Neural cell (in vitro differentiated cells): ENCODE measurements at regions not wholly inside any gene's neighbourhood (a gene's known extent, or its start where the extent isn't known, plus 50 kb on each side); places are given as distances from the start of the nearest gene placed in this dataset.

Source experiments
- H2AFZ ChIP-seq: fragments of 200-600, 300-800 bp; sonication (generic), shearing (Covaris generic); 2 replicates; pipeline ENCODE4 v1.6.0; 2014; ENCODE audit warnings: low read depth, mild to moderate bottlenecking, antibody characterized with exemption, low read length, moderate library complexity
- H3F3A ChIP-seq: fragments of 200-600 bp; shearing (Covaris generic); 2 replicates; pipeline ENCODE4 v1.6.1; 2016; ENCODE audit warnings: mild to moderate bottlenecking, moderate library complexity, mixed read lengths, antibody characterized with exemption, low read length; ENCODE audit not compliant: insufficient read depth, poor library complexity, severe bottlenecking
- H3K27ac ChIP-seq: fragments of 200-600, 300-800 bp; sonication (generic), shearing (Covaris generic); 2 replicates; pipeline ENCODE4 v1.5.1; 2014; ENCODE audit warnings: mild to moderate bottlenecking, low read length, moderate library complexity
- H3K27me3 ChIP-seq: fragments of 300-800, 200-600 bp; sonication (generic), shearing (Covaris generic); 2 replicates; pipeline ENCODE4 v1.6.0; 2014; ENCODE audit warnings: mild to moderate bottlenecking, low read depth, low read length, moderate library complexity; ENCODE audit not compliant: insufficient read depth
- H3K36me3 ChIP-seq: fragments of 300-800, 200-600 bp; sonication (generic), shearing (Covaris generic); 2 replicates; pipeline ENCODE4 v1.5.1; 2014; ENCODE audit warnings: mild to moderate bottlenecking, antibody characterized with exemption, low read length, moderate library complexity; ENCODE audit not compliant: insufficient read depth
- H3K4me2 ChIP-seq: fragments of 300-800, 200-600 bp; sonication (generic), shearing (Covaris generic); 2 replicates; pipeline ENCODE4 v1.6.0; 2014; ENCODE audit warnings: mild to moderate bottlenecking, low read length
- H3K4me3 ChIP-seq: fragments of 300-800, 200-600 bp; sonication (generic), shearing (Covaris generic); 2 replicates; pipeline ENCODE4 v1.5.1; 2014; ENCODE audit warnings: mild to moderate bottlenecking, low read length, moderate library complexity
- H3K79me2 ChIP-seq: fragments of 200-600 bp; shearing (Covaris generic); replicated peaks from 2 replicates; pipeline ENCODE4 v1.6.0; 2014; ENCODE audit warnings: mild to moderate bottlenecking, low read length, moderate library complexity; ENCODE audit not compliant: insufficient read depth
- H3K9ac ChIP-seq: fragments of 300-800, 200-600 bp; sonication (generic), shearing (Covaris generic); 2 replicates; pipeline ENCODE4 v1.6.1; 2016; ENCODE audit warnings: mild to moderate bottlenecking, low read length, mixed read lengths
- H3K9me2 ChIP-seq: fragments of 200-600 bp; shearing (Covaris generic); 2 replicates; pipeline ENCODE4 v1.6.1; 2016; ENCODE audit warnings: mild to moderate bottlenecking, low read length, mixed read lengths; ENCODE audit not compliant: insufficient read depth
- H3K9me3 ChIP-seq: fragments of 200-600, 300-800 bp; sonication (generic), shearing (Covaris generic); 2 replicates; pipeline ENCODE4 v1.6.1; 2016; ENCODE audit warnings: mild to moderate bottlenecking, mixed run types, low read length, moderate library complexity, mixed read lengths
- H4K20me1 ChIP-seq: fragments of 200-600 bp; shearing (Covaris generic); 2 replicates; pipeline ENCODE4 v1.6.1; 2016; ENCODE audit warnings: mild to moderate bottlenecking, mixed run types; ENCODE audit not compliant: insufficient read depth
- EP300 ChIP-seq: fragments of 450-650 bp; conservative IDR thresholded peaks from 2 replicates; pipeline ENCODE4 v1.6.1; 2014; ENCODE audit warnings: antibody characterized with exemption, mild to moderate bottlenecking, moderate library complexity; ENCODE audit not compliant: poor library complexity, severe bottlenecking
- EZH2 ChIP-seq: fragments of 200-600, 300-800 bp; shearing (Covaris generic), sonication (generic); IDR thresholded peaks from 2 replicates; pipeline ENCODE4 v1.6.1; 2014; ENCODE audit warnings: antibody characterized with exemption, low read length, borderline replicate concordance, mild to moderate bottlenecking; ENCODE audit not compliant: insufficient read depth, poor library complexity, severe bottlenecking
- MXI1 ChIP-seq: fragments of 450-650 bp; conservative IDR thresholded peaks from 2 replicates; pipeline ENCODE4 v1.6.1; 2014; ENCODE audit warnings: antibody characterized with exemption, mild to moderate bottlenecking; ENCODE audit not compliant: poor library complexity, severe bottlenecking
- POLR2AphosphoS5 ChIP-seq: IDR thresholded peaks from 2 replicates; pipeline ENCODE4 v1.6.1; 2012
- RAD21 ChIP-seq: fragments of 450-650 bp; conservative IDR thresholded peaks from 2 replicates; pipeline ENCODE4 v1.6.1; 2014; ENCODE audit warnings: antibody characterized with exemption, mild to moderate bottlenecking, moderate library complexity
- SMC3 ChIP-seq: fragments of 450-650 bp; conservative IDR thresholded peaks from 2 replicates; pipeline ENCODE4 v1.6.1; 2014; ENCODE audit warnings: antibody characterized with exemption, mild to moderate bottlenecking, moderate library complexity; ENCODE audit not compliant: poor library complexity
- TAF1 ChIP-seq: IDR thresholded peaks from 2 replicates; pipeline ENCODE4 v1.6.1; 2012; ENCODE audit warnings: low read depth
- TF ChIP-seq, protein P1 (sequence below): IDR thresholded peaks from 2 replicates; pipeline ENCODE4 v1.6.1; 2012; ENCODE audit warnings: borderline replicate concordance
- TF ChIP-seq, protein P2 (sequence below): fragments of 450-650 bp; IDR thresholded peaks from 2 replicates; pipeline ENCODE4 v1.5.1; 2014; ENCODE audit warnings: antibody characterized with exemption, mild to moderate bottlenecking, moderate library complexity; ENCODE audit not compliant: poor library complexity, severe bottlenecking

DNA sequence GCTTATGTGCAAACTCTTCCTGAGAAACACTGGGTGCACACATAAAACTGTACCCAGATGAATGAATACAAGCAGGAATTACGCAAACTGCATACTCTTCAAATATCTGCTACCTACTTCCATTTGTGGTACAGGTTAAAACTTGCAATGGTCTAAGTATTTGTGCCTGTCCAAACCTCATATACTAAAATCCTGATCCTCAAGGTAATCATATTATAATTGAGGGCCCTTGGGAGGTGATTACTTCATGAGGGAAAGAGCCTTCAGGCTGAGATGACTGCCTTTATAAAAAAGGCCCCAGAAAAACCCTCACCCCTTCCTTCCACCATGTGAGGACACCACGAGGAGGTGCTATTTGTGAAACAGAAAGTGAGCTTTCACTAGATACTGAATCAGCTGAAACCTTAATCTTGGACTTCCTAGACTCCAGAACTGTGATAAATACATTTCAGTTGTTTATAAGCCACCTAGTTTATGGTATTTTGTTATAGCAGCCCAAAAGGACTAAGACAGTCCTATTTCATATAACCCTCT lies 1977.2 kb downstream of the PCDH7 start:
- no peaks in the 10 kb centered on the region for H3K79me2 ChIP-seq
- H3K36me3 ChIP-seq, result no peaks in the 10 kb centered on the region
- no peaks in the 10 kb centered on the region for H3K9me2 ChIP-seq
- no peak overlapping the region for H3K4me2 ChIP-seq
- no peaks in the 10 kb centered on the region for H3F3A ChIP-seq
- H4K20me1 ChIP-seq, result no peaks in the 10 kb centered on the region
- H3K4me3 ChIP-seq, result no peak overlapping the region
- TF ChIP-seq, protein P1, sequence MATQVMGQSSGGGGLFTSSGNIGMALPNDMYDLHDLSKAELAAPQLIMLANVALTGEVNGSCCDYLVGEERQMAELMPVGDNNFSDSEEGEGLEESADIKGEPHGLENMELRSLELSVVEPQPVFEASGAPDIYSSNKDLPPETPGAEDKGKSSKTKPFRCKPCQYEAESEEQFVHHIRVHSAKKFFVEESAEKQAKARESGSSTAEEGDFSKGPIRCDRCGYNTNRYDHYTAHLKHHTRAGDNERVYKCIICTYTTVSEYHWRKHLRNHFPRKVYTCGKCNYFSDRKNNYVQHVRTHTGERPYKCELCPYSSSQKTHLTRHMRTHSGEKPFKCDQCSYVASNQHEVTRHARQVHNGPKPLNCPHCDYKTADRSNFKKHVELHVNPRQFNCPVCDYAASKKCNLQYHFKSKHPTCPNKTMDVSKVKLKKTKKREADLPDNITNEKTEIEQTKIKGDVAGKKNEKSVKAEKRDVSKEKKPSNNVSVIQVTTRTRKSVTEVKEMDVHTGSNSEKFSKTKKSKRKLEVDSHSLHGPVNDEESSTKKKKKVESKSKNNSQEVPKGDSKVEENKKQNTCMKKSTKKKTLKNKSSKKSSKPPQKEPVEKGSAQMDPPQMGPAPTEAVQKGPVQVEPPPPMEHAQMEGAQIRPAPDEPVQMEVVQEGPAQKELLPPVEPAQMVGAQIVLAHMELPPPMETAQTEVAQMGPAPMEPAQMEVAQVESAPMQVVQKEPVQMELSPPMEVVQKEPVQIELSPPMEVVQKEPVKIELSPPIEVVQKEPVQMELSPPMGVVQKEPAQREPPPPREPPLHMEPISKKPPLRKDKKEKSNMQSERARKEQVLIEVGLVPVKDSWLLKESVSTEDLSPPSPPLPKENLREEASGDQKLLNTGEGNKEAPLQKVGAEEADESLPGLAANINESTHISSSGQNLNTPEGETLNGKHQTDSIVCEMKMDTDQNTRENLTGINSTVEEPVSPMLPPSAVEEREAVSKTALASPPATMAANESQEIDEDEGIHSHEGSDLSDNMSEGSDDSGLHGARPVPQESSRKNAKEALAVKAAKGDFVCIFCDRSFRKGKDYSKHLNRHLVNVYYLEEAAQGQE, result no peak
- TF ChIP-seq EZH2, result no peak
- TF ChIP-seq RAD21, result no peak
- TF ChIP-seq, protein P2, sequence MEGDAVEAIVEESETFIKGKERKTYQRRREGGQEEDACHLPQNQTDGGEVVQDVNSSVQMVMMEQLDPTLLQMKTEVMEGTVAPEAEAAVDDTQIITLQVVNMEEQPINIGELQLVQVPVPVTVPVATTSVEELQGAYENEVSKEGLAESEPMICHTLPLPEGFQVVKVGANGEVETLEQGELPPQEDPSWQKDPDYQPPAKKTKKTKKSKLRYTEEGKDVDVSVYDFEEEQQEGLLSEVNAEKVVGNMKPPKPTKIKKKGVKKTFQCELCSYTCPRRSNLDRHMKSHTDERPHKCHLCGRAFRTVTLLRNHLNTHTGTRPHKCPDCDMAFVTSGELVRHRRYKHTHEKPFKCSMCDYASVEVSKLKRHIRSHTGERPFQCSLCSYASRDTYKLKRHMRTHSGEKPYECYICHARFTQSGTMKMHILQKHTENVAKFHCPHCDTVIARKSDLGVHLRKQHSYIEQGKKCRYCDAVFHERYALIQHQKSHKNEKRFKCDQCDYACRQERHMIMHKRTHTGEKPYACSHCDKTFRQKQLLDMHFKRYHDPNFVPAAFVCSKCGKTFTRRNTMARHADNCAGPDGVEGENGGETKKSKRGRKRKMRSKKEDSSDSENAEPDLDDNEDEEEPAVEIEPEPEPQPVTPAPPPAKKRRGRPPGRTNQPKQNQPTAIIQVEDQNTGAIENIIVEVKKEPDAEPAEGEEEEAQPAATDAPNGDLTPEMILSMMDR, result no peak
- no peak for TF ChIP-seq SMC3
- no peak for TF ChIP-seq TAF1
- no peak for TF ChIP-seq POLR2AphosphoS5
- TF ChIP-seq MXI1, result no peak
- no peak for TF ChIP-seq EP300
- H2AFZ ChIP-seq, result no peak overlapping the region
- no peak overlapping the region for H3K27ac ChIP-seq
- H3K9me3 ChIP-seq, result no peaks in the 10 kb centered on the region
- no peaks in the 10 kb centered on the region for H3K27me3 ChIP-seq
- H3K9ac ChIP-seq, result no peak overlapping the region

DNA sequence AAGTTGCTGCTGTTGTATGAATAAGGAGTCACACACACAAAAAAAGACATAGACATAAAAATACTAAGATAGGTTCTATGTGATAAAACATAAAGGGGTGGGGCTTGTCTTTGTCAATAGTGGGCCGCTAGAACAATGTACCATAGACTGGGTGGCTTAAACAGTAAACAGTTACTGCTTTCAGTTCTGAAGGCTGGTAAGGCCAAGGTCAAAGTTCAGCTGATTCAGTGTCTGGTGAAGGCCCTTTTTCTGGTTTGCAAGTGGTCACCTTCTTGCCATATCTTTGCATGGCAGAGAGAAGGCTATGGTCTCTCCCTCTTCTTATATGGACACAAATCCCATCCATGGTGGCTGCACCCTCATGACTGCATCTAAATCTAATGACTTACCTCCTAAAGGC lies 1980.7 kb downstream of the PCDH7 start:
- Histone ChIP-seq H3K4me3 (no peak overlapping the region), H4K20me1 (no peaks in the 10 kb centered on the region), H3K4me2 (no peak overlapping the region), H3F3A (no peaks in the 10 kb centered on the region), H3K27me3 (no peaks in the 10 kb centered on the region), H3K36me3 (no peaks in the 10 kb centered on the region), H3K9ac (no peak overlapping the region), H3K27ac (no peak overlapping the region), H3K9me3 (no peaks in the 10 kb centered on the region), H3K9me2 (no peaks in the 10 kb centered on the region), H3K79me2 (no peaks in the 10 kb centered on the region), H2AFZ (no peak overlapping the region)
- TF ChIP-seq, protein P2, result no peak
- TF ChIP-seq POLR2AphosphoS5 (no peak), RAD21 (no peak), MXI1 (no peak), TAF1 (no peak), EP300 (no peak), EZH2 (no peak), SMC3 (no peak)
- TF ChIP-seq, protein P1, result no peak
